ENCODE measurements at regions not wholly inside any gene's neighbourhood (a gene's known extent, or its start where the extent isn't known, plus 50 kb on each side); places are given as distances from the start of the nearest gene placed in this dataset.
"Not testable (repeated sequence)": the region's sequence is repeated elsewhere in the genome, so short reads cannot be mapped to it uniquely, and the experiment has no call there.

- no peak for DNase-seq (ENCODE audit: low spot score)
Observed at GRCh38 chr6:135605278-135605790, 107.8 kb upstream of the AHI1 start.

- no peak for DNase-seq (ENCODE audit: low spot score)
Observed at GRCh38 chr6:135606392-135606791, 108.9 kb upstream of the AHI1 start.

- no peak for DNase-seq (ENCODE audit: low spot score)
Observed at GRCh38 chr6:135608031-135608430, 110.5 kb upstream of the AHI1 start.

- DNase-seq (ENCODE audit: low spot score): not testable (repeated sequence)
Observed at GRCh38 chr6:135610192-135610591, 112.7 kb upstream of the AHI1 start.

- no peak for DNase-seq (ENCODE audit: low spot score)
Observed at GRCh38 chr6:135616655-135617054, 119.1 kb upstream of the AHI1 start.

GRCh38 chr6:135617222-135617621, 119.7 kb upstream of the AHI1 start:
- no peak for DNase-seq (ENCODE audit: low spot score)

- no peak for DNase-seq (ENCODE audit: low spot score)
Observed at GRCh38 chr6:135622081-135622480, 124.5 kb upstream of the AHI1 start.

- no peak for DNase-seq (ENCODE audit: low spot score)
Observed at GRCh38 chr6:135623979-135624378, 126.4 kb upstream of the AHI1 start.

GRCh38 chr6:135624402-135625295, 127.1 kb upstream of the AHI1 start:
- DNase-seq (ENCODE audit: low spot score): no peak

- DNase-seq (ENCODE audit: low spot score): not testable (repeated sequence)
Observed at GRCh38 chr6:135626001-135626400, 128.5 kb upstream of the AHI1 start.

- no peak for DNase-seq (ENCODE audit: low spot score)
Observed at GRCh38 chr6:135627092-135627715, 129.7 kb upstream of the AHI1 start.

GRCh38 chr6:135630789-135631376, 133.3 kb upstream of the AHI1 start:
- DNase-seq (ENCODE audit: low spot score): no peak

GRCh38 chr6:135631821-135632220, 134.3 kb upstream of the AHI1 start:
- no peak for DNase-seq (ENCODE audit: low spot score)

- no peak for DNase-seq (ENCODE audit: low spot score)
Observed at GRCh38 chr6:135633573-135633972, 136.0 kb upstream of the AHI1 start.

- no peak for DNase-seq (ENCODE audit: low spot score)
Observed at GRCh38 chr6:135637701-135638100, 140.2 kb upstream of the AHI1 start.

- no peak for DNase-seq (ENCODE audit: low spot score)
Observed at GRCh38 chr6:135638108-135638507, 140.6 kb upstream of the AHI1 start.

- DNase-seq (ENCODE audit: low spot score): no peak
Observed at GRCh38 chr6:135640048-135640447, 142.5 kb upstream of the AHI1 start.

GRCh38 chr6:135640449-135641111, 143.0 kb upstream of the AHI1 start:
- no peak for DNase-seq (ENCODE audit: low spot score)

- no peak for DNase-seq (ENCODE audit: low spot score)
Observed at GRCh38 chr6:135642912-135643311, 145.4 kb upstream of the AHI1 start.

GRCh38 chr6:135644394-135644793, 146.9 kb upstream of the AHI1 start:
- no peak for DNase-seq (ENCODE audit: low spot score)

- DNase-seq (ENCODE audit: low spot score): no peak
Observed at GRCh38 chr6:135647521-135647920, 150.0 kb upstream of the AHI1 start.

All from germinal center (tissue), 1 donor.